GM10266 (cell line): ENCODE measurements at regions not wholly inside any gene's neighbourhood (a gene's known extent, or its start where the extent isn't known, plus 50 kb on each side); places are given as distances from the start of the nearest gene placed in this dataset.

Experiments used
- DNase-seq: peaks from one replicate; pipeline ENCODE4 v3.0.0; 2012; ENCODE audit errors: extremely low spot score
- CTCF ChIP-seq: IDR thresholded peaks from 2 replicates; pipeline ENCODE4 v1.5.1; 2012; ENCODE audit warnings: mild to moderate bottlenecking, low read depth; ENCODE audit not compliant: control insufficient read depth, insufficient read depth; ENCODE audit errors: missing control alignments

- DNase-seq, result no peak
- TF ChIP-seq CTCF, result no peak
Observed at GRCh38 chr13:40404407-40404806, 262.0 kb downstream of the FOXO1 start.

- DNase-seq, result no peak
- TF ChIP-seq CTCF, result no peak
Observed at GRCh38 chr13:40404967-40405716, 261.3 kb downstream of the FOXO1 start.

GRCh38 chr13:40406405-40407120 lies 259.9 kb downstream of the FOXO1 start:
- no peak for TF ChIP-seq CTCF
- no peak for DNase-seq

GRCh38 chr13:40407567-40407966 lies 258.9 kb downstream of the FOXO1 start:
- TF ChIP-seq CTCF, result no peak
- no peak for DNase-seq

GRCh38 chr13:40408602-40409001 lies 257.8 kb downstream of the FOXO1 start:
- DNase-seq, result no peak

GRCh38 chr13:40409278-40409677 lies 257.2 kb downstream of the FOXO1 start:
- TF ChIP-seq CTCF, result no peak
- DNase-seq, result no peak

More at GRCh38 chr13:40408602-40409001, 257.8 kb downstream of the FOXO1 start:
- TF ChIP-seq CTCF, result no peak

GRCh38 chr13:40410315-40410714 lies 256.1 kb downstream of the FOXO1 start:
- TF ChIP-seq CTCF, result no peak
- DNase-seq, result no peak
